ENCODE measurements at regions not wholly inside any gene's neighbourhood (a gene's known extent, or its start where the extent isn't known, plus 50 kb on each side); places are given as distances from the start of the nearest gene placed in this dataset.

- Histone ChIP-seq H4K8ac (replicated peaks; ENCODE audit: insufficient read length, low read depth, low read length) (no peak overlapping the region), H2AFZ (ENCODE audit: low read length) (no peak overlapping the region), H3K9ac (ENCODE audit: extremely low read depth, insufficient read length, low read length) (no peak overlapping the region), H2BK120ac (ENCODE audit: low read depth, low read length, poor library complexity, severe bottlenecking) (no peak overlapping the region), H3T11ph (ENCODE audit: low read length) (no peak overlapping the region), H3K79me2 (ENCODE audit: insufficient read depth, low read length) (no peaks in the 10 kb centered on the region), H4K91ac (ENCODE audit: insufficient read length, low read depth, low read length) (no peak overlapping the region), H3K18ac (ENCODE audit: insufficient read length, low read depth, low read length) (no peak overlapping the region), H3K23me2 (ENCODE audit: insufficient read length, low read depth, low read length, poor library complexity, severe bottlenecking) (no peaks in the 10 kb centered on the region), H3K4ac (ENCODE audit: low read depth, low read length) (no peak overlapping the region), H3K27me3 (ENCODE audit: insufficient read depth, low read length) (no peaks in the 10 kb centered on the region), H2BK15ac (ENCODE audit: low read depth, low read length) (no peak overlapping the region), H4K20me1 (ENCODE audit: control insufficient read depth, insufficient read depth, insufficient read length) (no peaks in the 10 kb centered on the region), H3K79me1 (ENCODE audit: insufficient read depth, low read depth, low read length, poor library complexity, severe bottlenecking) (no peaks in the 10 kb centered on the region), H3K23ac (ENCODE audit: insufficient read length, low read depth, low read length) (no peak overlapping the region), H2BK12ac (ENCODE audit: insufficient read length, low read depth, low read length) (no peak overlapping the region), H3K27ac (ENCODE audit: insufficient read length, low read depth, low read length) (no peak overlapping the region), H3K9me3 (ENCODE audit: control insufficient read depth, low read depth, low read length) (no peaks in the 10 kb centered on the region), H2AK5ac (ENCODE audit: insufficient read length, low read length) (no peak overlapping the region), H2BK20ac (ENCODE audit: low read depth, low read length, poor library complexity, severe bottlenecking) (no peak overlapping the region), H3K56ac (ENCODE audit: insufficient read length, low read depth, low read length) (no peak overlapping the region), H2BK5ac (ENCODE audit: insufficient read length, low read length) (no peak overlapping the region), H4K5ac (ENCODE audit: insufficient read length, low read depth, low read length) (no peak overlapping the region), H3K4me1 (ENCODE audit: insufficient read depth, low read length) (peaks cover 9% of the 10 kb centered on the region), H3K14ac (ENCODE audit: insufficient read depth, low read length) (no peak overlapping the region), H3K4me2 (ENCODE audit: insufficient read depth, insufficient read length, low read length) (no peak overlapping the region)
- Mint-ChIP-seq H3K9me3 (no peaks in the 10 kb centered on the region), H3K27me3 (ENCODE audit: low read depth) (no peaks in the 10 kb centered on the region), H3K27ac (peak overlapping the region in 2 of 3 experiments; percentile 12 to 58; a peak in 3 of 7 replicates), H3K4me3 (no peak overlapping the region), H3K36me3 (ENCODE audit: insufficient read depth in 1 of 3, low read depth in 3 of 3) (no peaks in the 10 kb centered on the region), H3K4me1 (peaks cover 44 to 53% of the 10 kb centered on the region in 2 experiments)
- DNase-seq: no peak
- no CpG with 5 or more reads among the region's 6 CpGs for WGBS (ENCODE audit: extremely low coverage, insufficient read length, low lambda C conversion rate)
- TF ChIP-seq CTCF (conservative IDR thresholded peaks at IDR 0.05): no peak
Measured at GRCh38 chr18:56000041-56000440, 412.0 kb upstream of the TCF4 start.
